HEK293T (cell line): ENCODE measurements at regions not wholly inside any gene's neighbourhood (a gene's known extent, or its start where the extent isn't known, plus 50 kb on each side); places are given as distances from the start of the nearest gene placed in this dataset.

ENCODE experiments used
- ARNT ChIP-seq: fragments of 450-650 bp; IDR thresholded peaks from 2 replicates; pipeline ENCODE4 v1.6.1; 2017; ENCODE audit warnings: mild to moderate bottlenecking
- BHLHE40 ChIP-seq: fragments of 450-650 bp; IDR thresholded peaks from 2 replicates; pipeline ENCODE4 v1.6.1; 2016; ENCODE audit warnings: mild to moderate bottlenecking, moderate library complexity, borderline replicate concordance
- ELF4 ChIP-seq: fragments of 450-650 bp; IDR thresholded peaks from 2 replicates; pipeline ENCODE4 v1.6.1; 2017; ENCODE audit warnings: antibody characterized with exemption

DNA sequence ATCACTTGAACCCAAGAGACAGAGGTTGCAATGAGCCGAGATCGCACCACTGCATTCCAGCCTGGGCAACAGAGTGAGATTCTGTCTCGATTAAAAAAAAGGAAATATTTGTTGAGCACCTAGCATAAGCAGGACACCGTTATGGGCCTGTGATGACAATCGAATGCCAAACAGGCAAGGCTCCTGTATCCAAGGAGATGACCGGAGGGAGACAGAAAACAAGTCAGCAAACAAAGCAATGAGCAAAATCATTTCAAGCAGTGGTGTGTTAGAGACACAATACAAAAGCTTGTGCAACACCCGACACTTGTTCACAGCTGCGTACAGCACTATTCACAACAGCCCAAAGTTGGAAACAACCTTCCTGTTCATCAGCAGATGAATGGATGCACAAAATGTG, 87.1 kb upstream of the CPEB4 start:
- no peak for TF ChIP-seq ARNT
- TF ChIP-seq ELF4, result no peak
- TF ChIP-seq BHLHE40, result no peak
